ENCODE measurements at regions not wholly inside any gene's neighbourhood (a gene's known extent, or its start where the extent isn't known, plus 50 kb on each side); places are given as distances from the start of the nearest gene placed in this dataset.

DNA sequence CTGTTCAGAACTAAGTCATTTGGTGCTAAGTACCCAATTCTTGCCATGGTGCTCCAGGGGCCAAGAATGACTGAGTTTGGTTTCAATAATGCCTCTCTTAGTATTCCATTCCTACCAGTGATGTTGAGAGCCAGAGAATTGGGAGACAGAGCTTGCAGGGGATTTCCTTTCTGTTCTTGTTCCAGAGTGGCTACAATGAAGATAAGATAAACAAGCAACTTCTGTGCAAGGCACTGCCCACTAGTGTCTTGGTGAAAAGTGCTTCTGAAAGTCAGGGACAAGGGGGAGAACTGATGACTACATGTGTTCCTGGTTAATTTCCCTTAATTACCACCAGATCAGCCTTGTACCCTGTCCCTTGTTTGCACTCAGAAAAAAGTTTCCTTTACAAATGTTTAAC, 421.6 kb downstream of the BCKDHB start:
- no peak overlapping the region for H3K4me3 Mint-ChIP-seq (ENCODE audit: low read depth, unreplicated experiment)
- CTCF ChIA-PET: no interaction called here
- no peaks in the 10 kb centered on the region for H3K27me3 Mint-ChIP-seq (ENCODE audit: unreplicated experiment)
- H3K27ac Mint-ChIP-seq (ENCODE audit: unreplicated experiment): peak overlapping the region; percentile 17
- peak; percentile 4 for DNase-seq
- peaks cover 27% of the 10 kb centered on the region for H3K4me1 Mint-ChIP-seq (ENCODE audit: low read depth, unreplicated experiment)
- H3K36me3 Mint-ChIP-seq (ENCODE audit: insufficient read depth, unreplicated experiment): no peaks in the 10 kb centered on the region
- intact Hi-C loops (cut with micrococcal nuclease; ENCODE audit: unreplicated experiment): no loop called here
- TF ChIP-seq CTCF (IDR thresholded peaks at IDR 0.05; ENCODE audit: unreplicated experiment): no peak
- H3K9me3 Mint-ChIP-seq (ENCODE audit: low read depth, unreplicated experiment): no peaks in the 10 kb centered on the region
- no TSS peak for BruUV-seq (replicated peaks)

- TF ChIP-seq CTCF (IDR thresholded peaks at IDR 0.05; ENCODE audit: unreplicated experiment): no peak
- CTCF ChIA-PET: no interaction called here
- intact Hi-C loops (cut with micrococcal nuclease; ENCODE audit: unreplicated experiment): no loop called here
- peak overlapping the region; percentile 17 for H3K27ac Mint-ChIP-seq (ENCODE audit: unreplicated experiment)
- DNase-seq: no peak
- no peaks in the 10 kb centered on the region for H3K9me3 Mint-ChIP-seq (ENCODE audit: low read depth, unreplicated experiment)
- H3K4me1 Mint-ChIP-seq (ENCODE audit: low read depth, unreplicated experiment): peaks cover 27% of the 10 kb centered on the region
- no TSS peak for BruUV-seq (replicated peaks)
- H3K27me3 Mint-ChIP-seq (ENCODE audit: unreplicated experiment): no peaks in the 10 kb centered on the region
- H3K4me3 Mint-ChIP-seq (ENCODE audit: low read depth, unreplicated experiment): peak overlapping the region; percentile 23
- H3K36me3 Mint-ChIP-seq (ENCODE audit: insufficient read depth, unreplicated experiment): no peaks in the 10 kb centered on the region
Observed at GRCh38 chr6:80527552-80528052, 421.1 kb downstream of the BCKDHB start.

DNA sequence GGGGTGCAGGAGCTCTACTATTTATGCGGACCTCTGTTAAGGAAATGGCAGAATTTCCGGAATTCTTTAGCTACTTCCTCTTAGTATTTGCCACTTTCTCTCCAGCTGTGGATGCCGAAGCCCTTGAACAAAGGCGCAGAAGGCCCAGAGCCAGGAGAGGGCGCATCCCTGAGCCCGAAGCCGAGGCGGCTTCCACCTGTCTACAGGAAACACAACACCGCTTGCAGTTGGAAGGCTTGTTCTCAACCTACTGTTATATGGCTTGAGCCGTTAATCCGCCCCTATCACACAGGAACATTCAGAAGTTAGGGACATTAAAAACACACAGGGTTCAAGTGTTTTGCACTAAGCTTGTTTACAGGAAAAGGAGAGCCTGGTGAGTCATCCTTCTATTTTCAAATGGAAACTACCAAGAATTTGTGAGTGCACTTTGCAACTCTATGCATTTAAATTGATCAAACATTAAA, 417.1 kb downstream of the BCKDHB start:
- intact Hi-C loops (cut with micrococcal nuclease; ENCODE audit: unreplicated experiment): no loop called here

DNA sequence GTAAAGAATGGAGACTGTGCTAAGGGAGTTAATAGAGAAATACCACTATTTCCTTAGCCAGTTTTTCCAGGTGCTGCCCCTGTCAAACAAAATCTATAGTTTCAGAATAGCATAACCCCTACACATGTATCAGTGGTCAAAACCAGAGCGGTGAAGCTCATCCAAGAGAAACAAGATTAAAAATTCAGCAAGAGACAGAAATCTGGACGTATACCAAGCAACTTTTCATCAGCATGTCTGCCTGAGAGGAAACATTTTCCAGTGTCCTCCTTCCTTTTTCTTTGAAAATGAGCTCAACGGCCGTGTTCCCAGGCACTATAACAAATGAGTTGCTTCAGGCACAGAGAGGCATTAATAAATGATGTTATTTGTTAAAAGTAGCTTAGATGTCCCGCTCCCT, 416.5 kb downstream of the BCKDHB start:
- no peak for TF ChIP-seq CTCF (IDR thresholded peaks at IDR 0.05; ENCODE audit: unreplicated experiment)
- Mint-ChIP-seq H3K27me3 (ENCODE audit: unreplicated experiment) (no peaks in the 10 kb centered on the region), H3K9me3 (ENCODE audit: low read depth, unreplicated experiment) (no peaks in the 10 kb centered on the region), H3K4me1 (ENCODE audit: low read depth, unreplicated experiment) (peaks cover 21% of the 10 kb centered on the region), H3K27ac (ENCODE audit: unreplicated experiment) (no peak overlapping the region), H3K4me3 (ENCODE audit: low read depth, unreplicated experiment) (no peak overlapping the region), H3K36me3 (ENCODE audit: insufficient read depth, unreplicated experiment) (no peaks in the 10 kb centered on the region)
- intact Hi-C loops (cut with micrococcal nuclease; ENCODE audit: unreplicated experiment): no loop called here
- DNase-seq: no peak
- CTCF ChIA-PET: no interaction called here
- BruUV-seq (replicated peaks): no TSS peak

More for the DNA sequence above, 417.1 kb downstream of the BCKDHB start:
- no peaks in the 10 kb centered on the region for H3K36me3 Mint-ChIP-seq (ENCODE audit: insufficient read depth, unreplicated experiment)
- H3K9me3 Mint-ChIP-seq (ENCODE audit: low read depth, unreplicated experiment): no peaks in the 10 kb centered on the region
- BruUV-seq (replicated peaks): no TSS peak
- H3K27me3 Mint-ChIP-seq (ENCODE audit: unreplicated experiment): no peaks in the 10 kb centered on the region
- DNase-seq: no peak
- H3K27ac Mint-ChIP-seq (ENCODE audit: unreplicated experiment): peak overlapping the region; percentile 53
- no peak overlapping the region for H3K4me3 Mint-ChIP-seq (ENCODE audit: low read depth, unreplicated experiment)
- no peak for TF ChIP-seq CTCF (IDR thresholded peaks at IDR 0.05; ENCODE audit: unreplicated experiment)
- CTCF ChIA-PET: no interaction called here
- peaks cover 27% of the 10 kb centered on the region for H3K4me1 Mint-ChIP-seq (ENCODE audit: low read depth, unreplicated experiment)

Data from Calu3 (cell line).